Colonic mucosa (tissue), 4 donors: ENCODE measurements at regions not wholly inside any gene's neighbourhood (a gene's known extent, or its start where the extent isn't known, plus 50 kb on each side); places are given as distances from the start of the nearest gene placed in this dataset.

Source experiments
- DNase-seq: peaks from one replicate; pipeline ENCODE4 v3.0.0-alpha.2; 2020
- H3K27ac ChIP-seq: fragments of 200-600 bp; one replicate; pipeline ENCODE4 v1.8.0; 2021
- H3K27me3 ChIP-seq: fragments of 200-600 bp; one replicate; pipeline ENCODE4 v1.8.0; 2021
- H3K36me3 ChIP-seq: fragments of 200-600 bp; one replicate; pipeline ENCODE4 v1.8.0; 2021
- H3K4me1 ChIP-seq: fragments of 200-600 bp; one replicate; pipeline ENCODE4 v1.8.0; 2021; ENCODE audit warnings: mild to moderate bottlenecking
- H3K4me3 ChIP-seq: fragments of 200-600 bp; one replicate; pipeline ENCODE4 v1.8.0; 2021
- H3K9ac ChIP-seq, 2 donors: one replicate each; pipeline ENCODE4 v1.7.0; 2013; ENCODE audit warnings: control low read depth in 2 of 2, low read depth in 2 of 2, low read length in 2 of 2
- H3K9me3 ChIP-seq: fragments of 200-600 bp; one replicate; pipeline ENCODE4 v1.8.0; 2021
- intact Hi-C: fragments of 100-400 bp; cut with DNase I; formaldehyde crosslinking; loops from one replicate; pipeline ENCODE4 v1.14.1; 2022
- TF ChIP-seq, protein P1 (sequence below): fragments of 200-600 bp; IDR thresholded peaks from one replicate; pipeline ENCODE4 v1.8.0; 2022; ENCODE audit warnings: antibody characterized with exemption, mild to moderate bottlenecking
- donor health status: healthy.
- donor health status: DM: no; HTN: no; CAD: no.
- donor health status: DM: no; HTN: no; CAD: no.

DNA sequence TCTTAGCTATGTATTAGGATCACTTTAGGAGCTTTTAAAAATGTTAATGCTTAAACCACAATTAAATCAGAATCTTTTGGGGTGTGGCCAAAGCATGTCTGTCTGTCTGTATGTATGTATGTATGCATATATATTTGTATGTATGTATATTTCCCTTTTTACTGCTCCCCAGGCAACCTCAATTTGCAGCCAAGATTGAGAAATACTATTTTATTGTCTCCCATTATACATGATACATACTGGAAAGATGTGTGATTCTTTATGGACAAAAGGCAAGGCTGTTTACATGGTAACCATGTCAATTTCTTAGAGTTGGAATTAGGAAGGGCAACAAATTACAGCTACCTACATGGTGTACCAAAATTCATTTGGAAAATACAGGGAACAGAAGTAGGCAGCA lies 783.6 kb downstream of the ETS1 start:
- Histone ChIP-seq H3K27ac (no peak overlapping the region), H3K4me1 (no peaks in the 10 kb centered on the region), H3K27me3 (no peaks in the 10 kb centered on the region), H3K9me3 (no peaks in the 10 kb centered on the region), H3K36me3 (no peaks in the 10 kb centered on the region), H3K4me3 (no peak overlapping the region), H3K9ac (no peak overlapping the region)
- TF ChIP-seq, protein P1, sequence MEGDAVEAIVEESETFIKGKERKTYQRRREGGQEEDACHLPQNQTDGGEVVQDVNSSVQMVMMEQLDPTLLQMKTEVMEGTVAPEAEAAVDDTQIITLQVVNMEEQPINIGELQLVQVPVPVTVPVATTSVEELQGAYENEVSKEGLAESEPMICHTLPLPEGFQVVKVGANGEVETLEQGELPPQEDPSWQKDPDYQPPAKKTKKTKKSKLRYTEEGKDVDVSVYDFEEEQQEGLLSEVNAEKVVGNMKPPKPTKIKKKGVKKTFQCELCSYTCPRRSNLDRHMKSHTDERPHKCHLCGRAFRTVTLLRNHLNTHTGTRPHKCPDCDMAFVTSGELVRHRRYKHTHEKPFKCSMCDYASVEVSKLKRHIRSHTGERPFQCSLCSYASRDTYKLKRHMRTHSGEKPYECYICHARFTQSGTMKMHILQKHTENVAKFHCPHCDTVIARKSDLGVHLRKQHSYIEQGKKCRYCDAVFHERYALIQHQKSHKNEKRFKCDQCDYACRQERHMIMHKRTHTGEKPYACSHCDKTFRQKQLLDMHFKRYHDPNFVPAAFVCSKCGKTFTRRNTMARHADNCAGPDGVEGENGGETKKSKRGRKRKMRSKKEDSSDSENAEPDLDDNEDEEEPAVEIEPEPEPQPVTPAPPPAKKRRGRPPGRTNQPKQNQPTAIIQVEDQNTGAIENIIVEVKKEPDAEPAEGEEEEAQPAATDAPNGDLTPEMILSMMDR, result no peak
- DNase-seq, result no peak
- intact Hi-C loops, result no loop called here

DNA sequence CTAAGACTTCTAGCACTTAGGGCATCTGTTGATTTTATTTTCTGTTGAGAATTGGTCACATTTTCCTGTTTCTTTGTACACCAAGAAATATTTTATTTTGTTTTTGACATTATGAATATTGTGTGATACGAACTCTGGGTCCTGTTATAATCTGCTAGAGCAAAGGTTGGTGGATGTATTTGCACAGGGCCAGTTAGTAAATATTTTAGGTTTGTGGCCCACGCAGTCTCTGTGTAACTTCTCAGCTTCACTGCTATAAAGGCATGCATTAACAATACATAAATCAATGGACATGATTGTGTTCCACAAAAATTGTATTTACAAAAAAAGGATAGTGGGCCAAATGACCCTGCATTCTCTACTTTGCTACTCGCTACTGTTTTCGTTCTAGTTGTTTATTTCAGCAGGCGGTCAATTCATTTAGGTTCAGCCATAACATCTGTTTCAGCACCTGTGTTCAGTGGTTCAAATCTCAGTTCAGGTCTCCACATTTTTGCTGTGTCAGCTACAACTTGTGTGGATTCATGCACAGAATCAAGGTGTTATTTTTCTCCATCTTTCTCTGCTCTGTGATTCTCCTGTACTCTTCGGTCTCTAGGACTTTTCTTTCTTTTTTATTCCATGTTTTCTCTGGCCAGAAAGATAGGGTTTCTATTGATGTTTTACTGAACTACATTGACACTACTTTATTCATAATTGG lies 786.2 kb downstream of the ETS1 start:
- H3K36me3 ChIP-seq, result no peaks in the 10 kb centered on the region
- intact Hi-C loops, result no loop called here
- no peak overlapping the region for H3K27ac ChIP-seq
- no peaks in the 10 kb centered on the region for H3K9me3 ChIP-seq
- TF ChIP-seq, protein P1, result no peak
- no peak overlapping the region for H3K4me3 ChIP-seq
- H3K4me1 ChIP-seq, result no peaks in the 10 kb centered on the region
- no peak for DNase-seq
- H3K27me3 ChIP-seq, result no peaks in the 10 kb centered on the region
- H3K9ac ChIP-seq, result no peak overlapping the region

DNA sequence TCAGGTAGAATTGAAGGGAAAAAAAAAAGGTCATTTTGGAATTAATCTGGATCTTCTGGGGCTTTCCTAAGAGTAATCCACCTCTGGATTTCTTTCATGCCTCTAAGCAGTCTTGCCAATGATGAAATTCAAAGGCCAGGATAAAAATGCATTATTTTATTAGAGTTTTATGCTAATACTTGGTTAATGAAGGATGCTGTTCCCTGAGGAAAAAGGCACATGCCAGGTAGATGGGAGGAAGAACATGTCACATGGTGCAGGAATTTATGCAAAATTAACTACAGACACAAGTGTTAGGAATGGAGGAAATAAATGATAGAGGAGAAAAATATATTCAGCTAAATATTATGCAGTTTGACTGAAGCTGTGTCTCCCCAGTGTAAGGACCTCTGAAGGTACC lies 792.0 kb downstream of the ETS1 start:
- H3K4me1 ChIP-seq, result no peaks in the 10 kb centered on the region
- H3K9me3 ChIP-seq, result no peaks in the 10 kb centered on the region
- no peak overlapping the region for H3K9ac ChIP-seq
- intact Hi-C loops, result no loop called here
- no peak overlapping the region for H3K4me3 ChIP-seq
- H3K27me3 ChIP-seq, result no peaks in the 10 kb centered on the region
- TF ChIP-seq, protein P1, result no peak
- no peak for DNase-seq
- no peaks in the 10 kb centered on the region for H3K36me3 ChIP-seq
- no peak overlapping the region for H3K27ac ChIP-seq

DNA sequence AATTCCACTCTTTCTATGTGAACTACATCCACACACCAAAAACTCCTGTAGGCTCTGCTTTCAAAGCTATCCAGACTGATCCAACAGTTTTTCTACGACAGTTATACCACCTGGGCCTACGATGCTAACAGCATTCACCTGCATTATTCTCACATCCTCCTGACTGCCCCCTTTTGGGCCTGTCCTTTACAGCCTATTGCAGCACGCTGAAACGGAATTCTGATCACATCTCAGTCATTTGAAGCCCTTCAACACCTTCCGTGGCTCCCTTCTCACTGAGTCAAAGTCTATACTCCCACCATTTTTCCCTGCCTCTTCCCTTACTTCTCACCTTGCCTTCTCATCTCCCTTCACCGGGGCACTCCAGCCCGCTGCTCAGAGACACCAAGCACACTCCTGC lies 791.3 kb upstream of the KIRREL3 start:
- no peaks in the 10 kb centered on the region for H3K36me3 ChIP-seq
- DNase-seq, result no peak
- H3K4me1 ChIP-seq, result no peaks in the 10 kb centered on the region
- H3K9ac ChIP-seq, result no peak overlapping the region
- H3K27ac ChIP-seq, result no peak overlapping the region
- no peaks in the 10 kb centered on the region for H3K27me3 ChIP-seq
- H3K9me3 ChIP-seq, result no peaks in the 10 kb centered on the region
- TF ChIP-seq, protein P1, result no peak
- intact Hi-C loops, result no loop called here
- H3K4me3 ChIP-seq, result no peak overlapping the region

DNA sequence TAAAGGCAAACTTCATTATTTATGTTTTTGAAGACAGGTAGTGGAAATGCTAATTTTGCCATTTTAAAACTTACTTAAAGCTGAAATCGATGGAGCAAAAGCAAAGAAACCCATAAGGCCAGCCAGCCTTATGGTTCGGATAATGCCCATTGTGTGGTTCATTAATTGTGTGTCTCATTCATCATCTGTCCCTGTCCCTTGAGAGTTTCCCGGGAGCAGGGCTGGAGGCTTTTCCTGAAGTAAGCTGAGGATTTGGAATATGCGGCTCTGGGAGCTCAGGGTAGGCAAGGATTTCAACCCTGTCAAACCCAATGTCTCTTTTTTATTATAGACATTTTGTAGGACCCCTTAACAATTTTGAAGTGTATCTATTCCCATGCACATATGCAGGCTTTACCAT lies 790.0 kb upstream of the KIRREL3 start:
- H3K4me3 ChIP-seq, result no peak overlapping the region
- H3K27me3 ChIP-seq, result no peaks in the 10 kb centered on the region
- H3K9me3 ChIP-seq, result no peaks in the 10 kb centered on the region
- H3K4me1 ChIP-seq, result no peaks in the 10 kb centered on the region
- H3K9ac ChIP-seq, result no peak overlapping the region
- H3K27ac ChIP-seq, result no peak overlapping the region
- no peaks in the 10 kb centered on the region for H3K36me3 ChIP-seq
- DNase-seq, result no peak
- TF ChIP-seq, protein P1, result no peak
- intact Hi-C loops, result no loop called here
